ENCODE measurements at regions not wholly inside any gene's neighbourhood (a gene's known extent, or its start where the extent isn't known, plus 50 kb on each side); places are given as distances from the start of the nearest gene placed in this dataset.

- TF ChIP-seq ZFX (IDR thresholded peaks at IDR 0.05) (no peak), REST (IDR thresholded peaks at IDR 0.05; ENCODE audit: low read depth) (no peak), POLR2AphosphoS5 (IDR thresholded peaks at IDR 0.05; ENCODE audit: low read depth, low read length) (no peak)
Observed at GRCh38 chr4:10998846-10999245, 314.3 kb upstream of the CLNK start (continued).

- DNase-seq (ENCODE audit: low read depth, low spot score), result no peak
- Histone ChIP-seq H3K36me3 (ENCODE audit: control insufficient read depth in 1 of 2, insufficient read depth in 2 of 2, low read length in 2 of 2) (no peaks in the 10 kb centered on the region), H3K9ac (ENCODE audit: low read length) (no peak overlapping the region), H2AFZ (ENCODE audit: low read depth, low read length, poor library complexity, severe bottlenecking) (no peak overlapping the region), H3K4me1 (ENCODE audit: control insufficient read depth in 1 of 2, insufficient read depth in 2 of 2, low read length in 2 of 2) (no peaks in the 10 kb centered on the region), H3K27me3 (ENCODE audit: insufficient read depth, low read length) (no peaks in the 10 kb centered on the region), H4K20me1 (ENCODE audit: insufficient read depth) (no peaks in the 10 kb centered on the region), H3K27ac (ENCODE audit: low read depth, low read length) (no peak overlapping the region), H3K4me3 (replicated peaks in 1 of 2; ENCODE audit: low read depth in 1 of 2, low read length in 2 of 2) (no peak overlapping the region), H3K9me3 (ENCODE audit: control insufficient read depth in 1 of 2, insufficient read depth in 1 of 2, low read depth in 1 of 2, low read length in 2 of 2) (no peaks in the 10 kb centered on the region), H3K9me2 (ENCODE audit: insufficient read depth) (no peaks in the 10 kb centered on the region), H3K4me2 (ENCODE audit: low read length) (no peak overlapping the region), H3K79me2 (ENCODE audit: insufficient read depth, low read length) (no peaks in the 10 kb centered on the region)
- RAD21 ChIA-PET (ENCODE audit: low non-redundant PET in 1 of 2, low total read pairs in 2 of 2, uncharacterized antibody in 2 of 2, unreplicated experiment in 2 of 2), result no interaction called here
- no TSS peak for BruUV-seq (replicated peaks)
- CTCF ChIA-PET, result no interaction called here
- no peak for ATAC-seq
- intact Hi-C loops (cut with micrococcal nuclease), result no loop called here
- POLR2A ChIA-PET, result no interaction called here
- TF ChIP-seq CBX3 (IDR thresholded peaks at IDR 0.05; ENCODE audit: low read depth) (no peak), ATF3 (IDR thresholded peaks at IDR 0.05) (no peak), SP1 (IDR thresholded peaks at IDR 0.05; ENCODE audit: low read depth) (no peak), SIN3A (IDR thresholded peaks at IDR 0.05; ENCODE audit: low read depth) (no peak)
Observed at GRCh38 chr4:10984815-10985214, 300.2 kb upstream of the CLNK start.
